ENCODE measurements at regions not wholly inside any gene's neighbourhood (a gene's known extent, or its start where the extent isn't known, plus 50 kb on each side); places are given as distances from the start of the nearest gene placed in this dataset.
"Not testable (repeated sequence)": the region's sequence is repeated elsewhere in the genome, so short reads cannot be mapped to it uniquely, and the experiment has no call there.

GRCh38 chr7:128561116-128561722 lies 84.7 kb downstream of the METTL2B start:
- not testable (repeated sequence) for H3K27ac ChIP-seq (ENCODE audit: poor library complexity, severe bottlenecking); H3K4me3 ChIP-seq (ENCODE audit: severe bottlenecking); H3K36me3 ChIP-seq (ENCODE audit: low read depth); H3K9me3 ChIP-seq (ENCODE audit: severe bottlenecking); H3K4me1 ChIP-seq (ENCODE audit: insufficient read depth, poor library complexity, severe bottlenecking); DNase-seq (ENCODE audit: low spot score); ATAC-seq (ENCODE audit: low read depth); H3K27me3 ChIP-seq (ENCODE audit: insufficient read depth, poor library complexity, severe bottlenecking)

- not testable (repeated sequence) for H3K9me3 ChIP-seq (ENCODE audit: severe bottlenecking); DNase-seq (ENCODE audit: low spot score); H3K4me1 ChIP-seq (ENCODE audit: insufficient read depth, poor library complexity, severe bottlenecking); H3K27ac ChIP-seq (ENCODE audit: poor library complexity, severe bottlenecking); H3K27me3 ChIP-seq (ENCODE audit: insufficient read depth, poor library complexity, severe bottlenecking); H3K36me3 ChIP-seq (ENCODE audit: low read depth); ATAC-seq (ENCODE audit: low read depth); H3K4me3 ChIP-seq (ENCODE audit: severe bottlenecking)
Observed at GRCh38 chr7:128562795-128563194, 86.2 kb downstream of the METTL2B start.

DNA sequence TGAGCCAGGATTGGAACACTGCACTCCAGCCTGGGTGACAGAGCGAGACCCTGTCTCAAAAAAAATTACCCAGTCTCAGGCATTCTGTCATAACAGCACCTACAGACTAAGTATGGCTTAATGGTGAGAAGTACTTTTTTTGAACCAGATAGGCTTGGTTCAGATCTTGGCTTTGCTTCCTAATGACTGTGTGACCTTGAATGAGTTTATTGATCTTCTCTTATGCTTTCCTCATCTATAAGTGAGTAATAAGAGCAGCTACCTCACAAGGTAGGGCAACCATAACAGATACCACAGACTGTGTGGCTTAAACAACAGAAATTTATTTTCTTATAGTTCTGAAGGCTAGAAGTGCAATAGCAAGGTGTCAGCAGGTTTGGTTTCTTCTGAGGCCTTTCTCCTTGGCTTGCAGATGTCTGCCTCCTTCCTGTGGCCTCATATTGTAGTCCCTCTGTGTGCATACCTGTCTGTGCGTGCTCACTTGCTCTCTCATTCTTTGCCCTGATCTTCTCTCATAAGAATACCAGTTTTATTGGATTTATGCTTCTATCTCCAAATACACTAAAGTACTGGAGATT lies 87.7 kb downstream of the METTL2B start:
- H3K27me3 ChIP-seq (ENCODE audit: insufficient read depth, poor library complexity, severe bottlenecking); DNase-seq (ENCODE audit: low spot score): not testable (repeated sequence)

GRCh38 chr7:128564932-128565864 lies 88.7 kb downstream of the METTL2B start:
- not testable (repeated sequence) for ATAC-seq (ENCODE audit: low read depth); H3K27ac ChIP-seq (ENCODE audit: poor library complexity, severe bottlenecking); DNase-seq (ENCODE audit: low spot score)

More for the DNA sequence above, 87.7 kb downstream of the METTL2B start:
- not testable (repeated sequence) for H3K4me1 ChIP-seq (ENCODE audit: insufficient read depth, poor library complexity, severe bottlenecking); H3K27ac ChIP-seq (ENCODE audit: poor library complexity, severe bottlenecking); H3K9me3 ChIP-seq (ENCODE audit: severe bottlenecking); H3K4me3 ChIP-seq (ENCODE audit: severe bottlenecking); ATAC-seq (ENCODE audit: low read depth); H3K36me3 ChIP-seq (ENCODE audit: low read depth)

DNA sequence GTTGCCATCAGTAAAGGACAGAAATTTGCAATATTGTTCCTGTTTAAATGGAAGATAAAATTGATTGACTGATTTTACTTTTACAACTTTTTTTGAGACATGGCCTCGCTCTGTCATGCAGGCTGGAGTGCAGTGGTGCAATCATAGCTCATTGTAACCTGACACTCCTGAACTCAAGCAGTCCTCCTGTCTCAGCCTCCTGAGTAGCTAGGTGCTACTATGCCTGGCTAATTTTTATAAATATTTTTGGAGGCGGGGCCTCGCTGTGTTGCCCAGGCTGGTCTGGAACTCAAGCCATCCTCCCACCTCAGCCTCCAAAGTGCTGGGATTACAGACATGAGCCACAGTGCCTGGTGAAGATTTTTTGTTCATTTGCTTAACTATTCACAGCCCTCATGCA lies 96.8 kb upstream of the GARIN1A start:
- not testable (repeated sequence) for H3K27ac ChIP-seq (ENCODE audit: poor library complexity, severe bottlenecking); DNase-seq (ENCODE audit: low spot score); H3K4me1 ChIP-seq (ENCODE audit: insufficient read depth, poor library complexity, severe bottlenecking); H3K27me3 ChIP-seq (ENCODE audit: insufficient read depth, poor library complexity, severe bottlenecking); H3K36me3 ChIP-seq (ENCODE audit: low read depth); H3K9me3 ChIP-seq (ENCODE audit: severe bottlenecking); H3K4me3 ChIP-seq (ENCODE audit: severe bottlenecking)
- ATAC-seq (ENCODE audit: low read depth) = peak; percentile 59; the same call in 1 of the 3 replicates

More at GRCh38 chr7:128564932-128565864, 88.7 kb downstream of the METTL2B start:
- not testable (repeated sequence) for H3K4me1 ChIP-seq (ENCODE audit: insufficient read depth, poor library complexity, severe bottlenecking); H3K27me3 ChIP-seq (ENCODE audit: insufficient read depth, poor library complexity, severe bottlenecking); H3K36me3 ChIP-seq (ENCODE audit: low read depth); H3K9me3 ChIP-seq (ENCODE audit: severe bottlenecking); H3K4me3 ChIP-seq (ENCODE audit: severe bottlenecking)

DNA sequence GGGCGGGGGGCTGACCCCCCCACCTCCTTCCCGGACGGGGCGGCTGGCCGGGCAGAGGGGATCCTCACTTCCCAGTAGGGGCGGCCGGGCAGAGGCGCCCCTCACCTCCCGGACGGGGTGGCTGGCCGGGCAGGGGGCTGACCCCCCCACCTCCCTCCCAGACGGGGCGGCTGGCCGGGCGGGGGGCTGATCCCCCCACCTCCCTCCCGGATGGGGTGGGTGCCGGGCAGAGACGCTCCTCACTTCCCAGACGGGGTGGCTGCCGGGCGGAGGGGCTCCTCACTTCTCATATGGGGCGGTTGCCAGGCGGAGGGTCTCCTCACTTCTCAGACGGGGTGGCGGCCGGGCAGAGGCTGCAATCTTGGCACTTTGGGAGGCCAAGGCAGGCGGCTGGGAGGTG lies 95.1 kb upstream of the GARIN1A start:
- H3K27ac ChIP-seq (ENCODE audit: poor library complexity, severe bottlenecking); DNase-seq (ENCODE audit: low spot score); H3K4me3 ChIP-seq (ENCODE audit: severe bottlenecking); H3K4me1 ChIP-seq (ENCODE audit: insufficient read depth, poor library complexity, severe bottlenecking); H3K27me3 ChIP-seq (ENCODE audit: insufficient read depth, poor library complexity, severe bottlenecking); ATAC-seq (ENCODE audit: low read depth); H3K36me3 ChIP-seq (ENCODE audit: low read depth); H3K9me3 ChIP-seq (ENCODE audit: severe bottlenecking): not testable (repeated sequence)

DNA sequence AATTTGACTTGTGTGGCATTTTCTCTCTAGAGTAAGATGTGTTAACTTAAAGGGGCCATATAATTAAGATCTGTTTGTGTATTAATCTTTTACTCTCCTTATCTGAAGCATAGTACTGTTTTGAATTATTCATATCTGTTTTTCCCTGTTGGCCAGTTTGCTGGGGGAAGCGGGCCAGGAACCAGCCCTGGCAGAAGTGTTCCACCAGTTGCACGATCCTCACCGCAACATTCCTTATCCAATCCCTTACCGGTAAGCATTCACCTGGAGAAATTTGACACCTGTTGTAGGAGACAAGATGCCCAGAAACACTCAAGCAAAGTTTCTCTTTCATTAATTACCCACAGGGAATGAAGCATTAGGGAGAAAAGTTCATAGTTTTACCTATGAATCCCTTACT lies 92.2 kb upstream of the GARIN1A start:
- not testable (repeated sequence) for H3K4me3 ChIP-seq (ENCODE audit: severe bottlenecking); DNase-seq (ENCODE audit: low spot score); H3K9me3 ChIP-seq (ENCODE audit: severe bottlenecking); H3K36me3 ChIP-seq (ENCODE audit: low read depth); H3K27me3 ChIP-seq (ENCODE audit: insufficient read depth, poor library complexity, severe bottlenecking); H3K4me1 ChIP-seq (ENCODE audit: insufficient read depth, poor library complexity, severe bottlenecking); H3K27ac ChIP-seq (ENCODE audit: poor library complexity, severe bottlenecking)
- ATAC-seq (ENCODE audit: low read depth) = peak; percentile 46; the same call in 1 of the 3 replicates

GRCh38 chr7:128581100-128581499 lies 91.0 kb upstream of the GARIN1A start:
- not testable (repeated sequence) for H3K36me3 ChIP-seq (ENCODE audit: low read depth); H3K9me3 ChIP-seq (ENCODE audit: severe bottlenecking); H3K4me3 ChIP-seq (ENCODE audit: severe bottlenecking); H3K4me1 ChIP-seq (ENCODE audit: insufficient read depth, poor library complexity, severe bottlenecking); H3K27me3 ChIP-seq (ENCODE audit: insufficient read depth, poor library complexity, severe bottlenecking); DNase-seq (ENCODE audit: low spot score); H3K27ac ChIP-seq (ENCODE audit: poor library complexity, severe bottlenecking)
- ATAC-seq (ENCODE audit: low read depth) = peak; percentile 80; the same call in 2 of the 3 replicates

GRCh38 chr7:128581825-128582561 lies 90.1 kb upstream of the GARIN1A start:
- not testable (repeated sequence) for H3K27ac ChIP-seq (ENCODE audit: poor library complexity, severe bottlenecking); DNase-seq (ENCODE audit: low spot score); H3K4me3 ChIP-seq (ENCODE audit: severe bottlenecking); H3K9me3 ChIP-seq (ENCODE audit: severe bottlenecking); H3K27me3 ChIP-seq (ENCODE audit: insufficient read depth, poor library complexity, severe bottlenecking); H3K4me1 ChIP-seq (ENCODE audit: insufficient read depth, poor library complexity, severe bottlenecking); ATAC-seq (ENCODE audit: low read depth); H3K36me3 ChIP-seq (ENCODE audit: low read depth)

GRCh38 chr7:128586715-128587114 lies 85.4 kb upstream of the GARIN1A start:
- H3K9me3 ChIP-seq (ENCODE audit: severe bottlenecking); H3K4me1 ChIP-seq (ENCODE audit: insufficient read depth, poor library complexity, severe bottlenecking); H3K27me3 ChIP-seq (ENCODE audit: insufficient read depth, poor library complexity, severe bottlenecking); ATAC-seq (ENCODE audit: low read depth); H3K4me3 ChIP-seq (ENCODE audit: severe bottlenecking); DNase-seq (ENCODE audit: low spot score); H3K27ac ChIP-seq (ENCODE audit: poor library complexity, severe bottlenecking): not testable (repeated sequence)
- H3K36me3 ChIP-seq (ENCODE audit: low read depth) = peaks cover 15% of the 10 kb centered on the region
